ENCODE measurements at regions not wholly inside any gene's neighbourhood (a gene's known extent, or its start where the extent isn't known, plus 50 kb on each side); places are given as distances from the start of the nearest gene placed in this dataset.

GRCh38 chr4:166459621-166460020 lies 586.6 kb downstream of the TLL1 start:
- Histone ChIP-seq H3K4me2 (ENCODE audit: low read depth, low read length) (no peak overlapping the region), H3K18ac (ENCODE audit: low read depth, low read length) (no peak overlapping the region), H2AK5ac (ENCODE audit: low read depth, low read length) (no peak overlapping the region), H4K5ac (ENCODE audit: low read depth, low read length) (no peak overlapping the region), H3K9me3 (ENCODE audit: control insufficient read depth, insufficient read depth, low read length) (peaks cover 2% of the 10 kb centered on the region; the same call in 1 of the 2 replicates), H3K79me1 (ENCODE audit: low read depth in 1 of 2, low read length in 2 of 2) (no peaks in the 10 kb centered on the region), H3K36me3 (ENCODE audit: control insufficient read depth, insufficient read depth, low read length) (no peaks in the 10 kb centered on the region), H4K20me1 (ENCODE audit: insufficient read depth, low read length) (no peaks in the 10 kb centered on the region), H3K23ac (ENCODE audit: low read depth, low read length) (no peak overlapping the region), H4K91ac (ENCODE audit: insufficient read depth, low read depth, low read length) (no peak overlapping the region), H2AFZ (replicated peaks; ENCODE audit: low read length, poor library complexity) (no peak overlapping the region), H3K27me3 (ENCODE audit: control insufficient read depth, insufficient read depth, low read length) (no peaks in the 10 kb centered on the region), H4K8ac (ENCODE audit: low read depth in 2 of 2, low read length in 2 of 2) (no peak overlapping the region), H3K9ac (ENCODE audit: low read depth, low read length) (no peak overlapping the region), H3K4ac (ENCODE audit: low read depth, low read length) (no peak overlapping the region), H2BK20ac (ENCODE audit: low read depth, low read length) (no peak overlapping the region), H3K27ac (ENCODE audit: insufficient read depth, low read length) (no peak overlapping the region), H2BK15ac (ENCODE audit: low read depth, low read length) (no peak overlapping the region), H3K56ac (ENCODE audit: extremely low read depth, insufficient read depth, low read length) (no peak overlapping the region), H2BK5ac (ENCODE audit: low read depth, low read length, poor library complexity, severe bottlenecking) (no peak overlapping the region), H2AK9ac (replicated peaks; ENCODE audit: low read depth, low read length, poor library complexity) (no peak overlapping the region), H3K9me1 (ENCODE audit: insufficient read depth, low read length) (no peaks in the 10 kb centered on the region), H3K4me3 (ENCODE audit: insufficient read depth, low read depth, low read length) (no peak overlapping the region), H3K4me1 (ENCODE audit: control insufficient read depth, insufficient read depth, low read length) (no peaks in the 10 kb centered on the region), H2BK120ac (ENCODE audit: low read depth, low read length) (no peak overlapping the region), H3K14ac (replicated peaks; ENCODE audit: low read depth, low read length) (no peak overlapping the region)
- intact Hi-C loops (cut with micrococcal nuclease) (no loop called here), in situ Hi-C loops (cut with MboI; ENCODE audit: low sequenced_read_pairs) (no loop called here), dilution Hi-C loops (cut with HindIII; ENCODE audit: low sequenced_read_pairs, unreplicated experiment) (no loop called here)
- POLR2A ChIA-PET (ENCODE audit: unreplicated experiment): no interaction called here
- ATAC-seq (ENCODE audit: low read depth): no peak
- no TSS peak for BruUV-seq (replicated peaks)
- TF ChIP-seq CTCF (conservative IDR thresholded peaks at IDR 0.05; ENCODE audit: low read depth, low read length) (no peak), POLR2A (IDR thresholded peaks at IDR 0.05; ENCODE audit: low read depth, low read length) (no peak), MXI1 (IDR thresholded peaks at IDR 0.05; ENCODE audit: borderline replicate concordance, low read depth, low read length) (no peak), RCOR1 (IDR thresholded peaks at IDR 0.05; ENCODE audit: insufficient replicate concordance, low read length) (no peak), MAFK (IDR thresholded peaks at IDR 0.05; ENCODE audit: low read depth, low read length) (no peak), CHD1 (IDR thresholded peaks at IDR 0.05; ENCODE audit: low read depth, low read length) (no peak), USF2 (IDR thresholded peaks at IDR 0.05; ENCODE audit: low read depth, low read length) (no peak)
- CTCF ChIA-PET: no interaction called here
- no peak for DNase-seq
- WGBS, 2 experiments (ENCODE audit: extremely low coverage in 2 of 2, insufficient read length in 1 of 2): no CpG with 5 or more reads among the region's 5 CpGs

All from IMR-90 (cell line).